GM18507 (cell line): ENCODE measurements at regions not wholly inside any gene's neighbourhood (a gene's known extent, or its start where the extent isn't known, plus 50 kb on each side); places are given as distances from the start of the nearest gene placed in this dataset.
"Not testable (repeated sequence)": the region's sequence is repeated elsewhere in the genome, so short reads cannot be mapped to it uniquely, and the experiment has no call there.

Source experiments
- DNase-seq: peaks from one replicate; pipeline ENCODE4 v3.0.0; 2011; ENCODE audit warnings: low read depth; ENCODE audit not compliant: insufficient read length; ENCODE audit errors: extremely low spot score
- FAIRE-seq: peaks from 2 replicates; lab custom pipeline; 2011; peaks lifted over from hg19 to GRCh38; lab: Jason Lieb, UNC

- no peak for FAIRE-seq
These were observed 233.1 kb upstream of the MSX2 start for GRCh38 chr5:174491265-174491664.

GRCh38 chr5:174491761-174492350 lies 232.5 kb upstream of the MSX2 start:
- FAIRE-seq (no peak), DNase-seq (no peak)

More at GRCh38 chr5:174491265-174491664, 233.1 kb upstream of the MSX2 start:
- no peak for DNase-seq

DNA sequence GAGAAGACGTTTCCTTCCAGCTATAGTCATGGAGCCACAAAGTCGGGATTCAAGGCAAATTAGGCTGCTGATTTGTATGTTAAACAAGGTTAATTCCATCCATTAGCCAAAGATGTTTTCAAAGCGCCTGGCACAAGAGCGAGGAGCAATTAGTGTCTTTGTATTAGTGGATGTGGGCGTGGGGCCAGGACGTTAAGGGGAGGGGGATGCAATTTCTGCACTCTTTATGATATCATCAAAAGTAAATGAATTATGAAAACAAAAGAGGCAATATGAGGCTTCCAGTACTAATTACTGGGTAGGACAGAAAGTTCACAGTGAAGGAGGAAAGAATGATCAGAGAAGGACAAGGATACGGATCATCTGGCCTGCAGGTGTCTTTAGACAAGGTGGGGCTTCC lies 230.9 kb upstream of the MSX2 start:
- no peak for DNase-seq
- no peak for FAIRE-seq

- DNase-seq, FAIRE-seq: not testable (repeated sequence)
These were observed 226.4 kb upstream of the MSX2 start for GRCh38 chr5:174497939-174498338.

DNA sequence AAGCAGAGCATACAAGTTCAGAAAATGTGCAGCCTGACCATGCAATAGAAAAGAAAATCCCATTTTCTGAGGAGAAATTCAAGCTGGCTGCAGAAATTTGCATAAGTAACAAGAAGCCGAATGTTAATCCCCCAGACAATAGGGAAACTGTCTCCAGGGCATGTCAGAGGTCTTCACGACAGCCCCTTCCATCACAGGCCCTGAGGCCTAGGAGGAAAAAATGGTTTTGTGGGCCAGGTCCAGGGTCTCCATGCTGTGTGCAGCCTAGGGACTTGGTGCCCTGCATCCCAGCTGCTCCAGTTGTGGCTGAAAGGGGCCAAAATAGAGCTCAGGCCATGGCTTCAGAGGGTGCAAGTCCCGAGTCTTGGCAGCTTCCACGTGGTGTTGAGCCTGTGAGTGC lies 225.8 kb upstream of the MSX2 start:
- not testable (repeated sequence) for FAIRE-seq, DNase-seq

DNA sequence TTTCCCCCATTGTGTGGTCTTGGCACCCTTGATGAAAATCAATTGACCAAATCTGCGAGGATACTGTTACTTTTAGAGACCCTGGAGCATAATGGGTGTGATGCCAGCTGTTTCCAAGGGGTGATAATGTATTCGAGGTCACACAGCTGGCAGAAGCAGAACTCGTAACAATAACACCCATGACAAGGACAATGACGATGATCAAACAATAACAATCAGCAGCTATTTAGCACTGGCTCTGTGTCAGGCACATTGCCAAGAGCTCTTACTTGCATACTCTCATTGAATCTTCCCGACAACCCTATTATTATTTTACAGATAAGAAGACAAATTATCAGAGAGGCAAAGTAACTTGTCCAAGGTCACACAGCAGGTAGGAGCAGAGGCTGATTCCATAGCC lies 223.7 kb upstream of the MSX2 start:
- FAIRE-seq: no peak
- DNase-seq: no peak

GRCh38 chr5:174501461-174502069 lies 222.8 kb upstream of the MSX2 start:
- DNase-seq (no peak), FAIRE-seq (no peak)

DNA sequence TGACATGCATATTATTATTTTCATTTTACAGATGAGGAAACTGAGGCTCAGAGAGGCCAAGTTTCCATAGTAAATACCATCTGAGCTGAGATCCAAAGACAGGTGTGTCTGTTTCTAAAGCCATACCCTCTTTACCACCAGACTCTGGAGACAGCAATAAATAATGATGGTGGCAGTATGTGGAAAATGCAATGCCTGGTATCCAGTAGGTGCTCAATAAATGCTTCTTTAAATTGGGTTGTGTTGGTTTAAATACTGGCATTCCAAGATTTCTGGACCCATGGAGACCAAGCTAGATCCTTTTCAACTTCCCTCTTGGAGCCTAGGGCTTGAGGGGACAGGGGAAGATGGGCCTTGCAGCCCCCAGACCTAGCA lies 221.3 kb upstream of the MSX2 start:
- no peak for DNase-seq
- no peak for FAIRE-seq

GRCh38 chr5:174503461-174504265 lies 220.7 kb upstream of the MSX2 start:
- no peak for FAIRE-seq
- no peak for DNase-seq

DNA sequence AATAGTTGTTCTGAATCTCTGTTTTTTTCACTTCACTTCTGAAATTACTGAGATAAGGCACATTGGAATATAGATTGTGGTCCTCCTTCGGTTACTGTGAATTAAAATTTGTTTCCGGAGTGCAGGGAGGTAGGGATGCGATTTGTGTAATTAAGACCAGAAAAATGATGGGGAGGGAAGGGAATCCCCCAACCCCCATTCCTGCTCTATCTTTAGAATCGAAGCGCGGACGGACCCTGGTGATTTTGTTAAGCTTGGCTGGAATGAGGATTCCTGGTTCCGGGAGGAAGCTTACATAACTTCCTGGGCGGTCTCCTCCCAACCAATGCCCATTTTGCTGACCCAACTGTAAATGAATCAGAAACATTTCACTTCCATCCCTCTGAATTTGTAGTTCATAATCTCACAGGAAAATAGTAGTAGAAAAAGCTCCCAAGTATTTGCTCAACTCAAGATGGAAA lies 220.1 kb upstream of the MSX2 start:
- FAIRE-seq: no peak
- DNase-seq: no peak

- DNase-seq (no peak), FAIRE-seq (no peak)
These were observed 218.8 kb upstream of the MSX2 start for GRCh38 chr5:174505621-174506020.

DNA sequence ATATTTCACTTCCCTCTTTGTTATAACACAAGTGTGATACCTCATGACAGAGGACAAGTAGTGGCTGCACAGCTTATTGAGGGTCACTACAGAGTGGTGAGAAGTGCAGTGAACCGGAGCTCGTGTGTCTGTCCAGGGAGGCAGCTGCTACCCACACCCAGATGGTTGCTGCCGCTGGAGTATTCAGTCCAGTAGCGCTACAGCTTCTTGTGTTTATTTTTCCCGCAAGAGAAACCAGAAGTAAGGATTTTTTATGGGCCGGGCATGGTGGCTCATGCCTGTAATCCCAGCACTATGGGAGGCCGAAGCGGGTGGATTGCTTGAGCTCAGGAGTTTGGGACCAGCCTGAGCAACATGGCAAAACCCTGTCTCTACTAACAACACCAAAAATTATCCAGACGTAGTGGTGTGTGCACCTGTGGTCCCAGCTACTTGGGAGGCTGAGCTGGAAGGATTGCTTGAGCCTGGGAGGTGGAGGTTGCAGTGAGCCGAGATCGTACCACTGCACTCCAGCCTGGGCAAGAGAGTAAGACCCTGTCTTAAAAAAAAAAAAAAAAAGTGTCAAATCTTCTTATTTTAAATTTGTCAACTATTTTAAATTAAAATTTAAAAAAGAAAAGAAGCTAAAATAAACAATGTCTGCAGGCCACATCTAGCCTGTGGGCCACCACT lies 213.5 kb upstream of the MSX2 start:
- DNase-seq: not testable (repeated sequence)

GRCh38 chr5:174511714-174512253 lies 212.6 kb upstream of the MSX2 start:
- FAIRE-seq: no peak
- DNase-seq: no peak

More for the DNA sequence above, 213.5 kb upstream of the MSX2 start:
- FAIRE-seq: not testable (repeated sequence)

GRCh38 chr5:174514325-174514724 lies 210.1 kb upstream of the MSX2 start:
- FAIRE-seq (no peak), DNase-seq (no peak)

- FAIRE-seq (no peak), DNase-seq (no peak)
These were observed 209.4 kb upstream of the MSX2 start for GRCh38 chr5:174514983-174515394.

DNA sequence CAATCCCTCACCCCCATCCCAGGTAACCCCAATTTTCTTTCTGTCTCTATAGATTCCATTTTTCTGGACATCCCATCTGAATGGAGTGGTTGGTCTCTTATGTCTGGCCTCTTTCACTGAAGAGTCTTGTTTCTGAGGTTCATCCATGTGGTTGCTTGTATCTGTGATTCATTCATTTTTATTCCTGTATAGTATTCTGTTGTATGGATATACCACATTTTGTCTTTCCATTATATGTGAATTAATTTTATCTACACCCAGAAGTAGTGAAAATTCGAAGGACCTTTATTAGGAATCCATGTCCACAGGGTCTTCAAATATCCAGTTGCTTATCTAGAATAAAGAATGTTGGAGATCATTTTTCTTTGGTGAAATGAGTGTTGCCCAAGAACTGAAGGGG lies 207.6 kb upstream of the MSX2 start:
- no peak for FAIRE-seq

GRCh38 chr5:174518512-174518911 lies 205.9 kb upstream of the MSX2 start:
- FAIRE-seq (no peak), DNase-seq (no peak)

More for the DNA sequence above, 207.6 kb upstream of the MSX2 start:
- DNase-seq: no peak

DNA sequence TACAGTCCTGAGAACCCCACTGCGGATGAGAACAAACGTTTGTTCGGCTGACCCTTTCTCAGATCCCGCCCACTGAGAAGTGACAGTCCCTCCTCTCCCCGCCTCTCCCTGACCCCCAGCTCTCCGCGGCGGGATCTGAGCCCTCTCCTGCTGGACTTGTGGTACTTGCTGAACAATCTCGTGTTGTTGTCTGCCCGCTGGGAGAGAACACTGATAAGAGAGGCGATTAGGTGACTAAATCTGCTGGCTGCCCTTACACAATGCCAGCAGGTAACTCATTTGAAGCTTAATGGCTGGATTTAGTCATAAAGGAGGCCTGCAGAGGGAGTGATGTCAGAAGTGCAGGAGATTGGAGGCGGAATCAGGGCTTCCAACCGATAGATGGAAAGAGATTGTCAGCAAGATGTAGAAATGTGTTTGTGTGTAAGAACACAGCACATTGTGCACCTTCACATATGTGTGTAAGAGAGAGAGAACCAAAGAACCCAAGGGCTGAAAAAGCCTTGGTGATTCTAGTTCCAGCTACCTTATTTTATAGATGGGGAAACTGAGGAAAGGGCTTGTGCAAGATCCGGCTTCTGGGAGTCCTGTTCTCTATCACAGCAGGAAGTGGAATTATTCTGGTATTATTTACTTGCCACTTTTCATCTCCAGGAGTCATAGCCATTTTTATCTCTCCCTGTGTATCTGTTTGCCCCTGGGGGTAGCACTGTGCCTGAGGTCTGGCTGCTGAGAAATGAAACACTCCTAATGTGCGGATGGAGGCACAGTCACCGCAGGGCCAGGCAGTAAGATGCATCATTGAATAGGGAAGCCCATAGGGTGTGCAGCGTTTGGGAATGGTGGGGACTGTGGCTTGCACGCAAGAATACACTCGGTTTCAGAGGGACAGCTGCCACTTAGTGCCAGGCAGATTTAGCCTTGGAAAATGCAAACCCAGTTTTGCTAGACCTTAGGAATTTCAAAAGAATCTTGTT lies 203.7 kb upstream of the MSX2 start:
- DNase-seq (no peak), FAIRE-seq (no peak)

DNA sequence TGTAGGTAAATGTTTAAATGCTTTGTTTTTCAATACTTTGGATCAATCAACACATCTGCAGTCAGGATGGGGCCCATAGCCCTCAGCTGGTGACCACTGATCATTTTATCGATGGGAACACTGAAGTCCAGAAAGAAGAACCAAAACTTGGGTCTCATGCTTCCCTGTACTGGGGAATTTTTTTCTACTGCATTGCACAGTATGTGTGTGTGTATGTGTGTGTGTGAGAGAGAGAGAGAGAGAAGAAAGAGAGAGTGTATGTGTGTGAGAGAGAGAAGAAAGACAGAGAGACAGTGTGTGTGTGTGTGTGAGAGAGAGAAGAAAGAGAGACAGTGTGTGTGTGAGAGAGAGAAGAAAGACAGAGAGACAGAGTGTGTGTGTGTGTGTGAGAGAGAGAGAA lies 202.9 kb upstream of the MSX2 start:
- DNase-seq: no peak
- no peak for FAIRE-seq
